ENCODE measurements at regions not wholly inside any gene's neighbourhood (a gene's known extent, or its start where the extent isn't known, plus 50 kb on each side); places are given as distances from the start of the nearest gene placed in this dataset.

- no peak for TF ChIP-seq ZBTB11 (CRISPR knock-in tag; IDR thresholded peaks at IDR 0.05)
These were observed 775.3 kb upstream of the NRXN1 start (continued) for GRCh38 chr2:51807229-51807628.

GRCh38 chr2:51795248-51795888 is 763.4 kb upstream of the NRXN1 start:
- H2AFZ ChIP-seq (ENCODE audit: control insufficient read depth, low read depth, low read length) = no peak overlapping the region
- ATAC-seq (peak; percentile 57), DNase-seq (ENCODE audit: low read depth, low spot score) (no peak), FAIRE-seq (no peak)
- ChIA-PET SMC1A (ENCODE audit: uncharacterized antibody, unreplicated experiment) (interaction anchor here (0.8 to 2.6 kb wide), 3 partner anchors 299 to 1267 kb away, joined by 3 to 12 read pairs (median 4); no protein-coding TSS in a partner anchor), RAD21 (ENCODE audit: unreplicated experiment) (interaction anchor here (0.7 kb wide), 1 partner anchor 1063 kb away, joined by 3 read pairs; no protein-coding TSS in a partner anchor), POLR2A (no interaction called here), CTCF (interaction anchor here (0.7 to 2.4 kb wide), 14 partner anchors 8 to 1267 kb away, joined by 3 to 10 read pairs (median 4); no protein-coding TSS in a partner anchor)
- H3K27me3 ChIP-seq (replicated peaks in 1 of 2; ENCODE audit: control insufficient read depth in 2 of 2, insufficient read depth in 2 of 2, low read length in 1 of 2) = no peaks in the 10 kb centered on the region
- 20% methylated on average over 6 of the region's 6 CpGs for WGBS (ENCODE audit: insufficient coverage, insufficient replicate concordance, low lambda C conversion rate, missing lambda C conversion rate)
- in situ Hi-C loops (cut with MboI) (no loop called here), intact Hi-C loops (cut with micrococcal nuclease; ENCODE audit: unreplicated experiment) (loop anchor here (10.0 kb wide), 1 partner anchor 1261 kb away; no protein-coding TSS in a partner anchor)
- H4K20me1 ChIP-seq (ENCODE audit: control insufficient read depth, insufficient read depth) = no peaks in the 10 kb centered on the region
- no peak overlapping the region for H3K4me3 ChIP-seq
- no peak overlapping the region for H3K4me2 ChIP-seq (ENCODE audit: control insufficient read depth, insufficient read depth)
- H3K4me1 ChIP-seq (ENCODE audit: control insufficient read depth, insufficient read depth, low read length) = no peaks in the 10 kb centered on the region
- H3K27ac ChIP-seq (ENCODE audit: control insufficient read depth, insufficient read depth) = no peak overlapping the region
- H3K9ac ChIP-seq (ENCODE audit: control insufficient read depth, insufficient read depth, low read length) = no peak overlapping the region
- H3K36me3 ChIP-seq (ENCODE audit: control insufficient read depth in 2 of 2, insufficient read depth in 2 of 2, low read length in 1 of 2) = no peaks in the 10 kb centered on the region
- peak in 2 of 3 experiments; percentile 32 to 40; a peak in 3 of 6 replicates for TF ChIP-seq CTCF (IDR thresholded peaks at IDR 0.05 in 2 of 3, conservative IDR thresholded peaks at IDR 0.05 in 1 of 3; ENCODE audit: control insufficient read depth in 2 of 3, extremely low read depth in 1 of 3, insufficient read depth in 1 of 3, low read depth in 3 of 3, low read length in 3 of 3)
- TF ChIP-seq BCLAF1 (IDR thresholded peaks at IDR 0.05) = no peak
- TF ChIP-seq SMC3 (IDR thresholded peaks at IDR 0.05; ENCODE audit: borderline replicate concordance, low read length) = peak; percentile 22; the same call in 1 of the 2 replicates
- no peak for TF ChIP-seq YBX1 (IDR thresholded peaks at IDR 0.05)
- TF ChIP-seq NFIC (IDR thresholded peaks at IDR 0.05; ENCODE audit: low read depth, low read length) = no peak
- no peaks in the 10 kb centered on the region for H3K79me2 ChIP-seq (ENCODE audit: control insufficient read depth, insufficient read depth, low read length)
- BruUV-seq (replicated peaks) = no TSS peak
- no peaks in the 10 kb centered on the region for H3K9me3 ChIP-seq (replicated peaks; ENCODE audit: control insufficient read depth, insufficient read depth, low read length)
